Brain pericyte (primary cell): ENCODE measurements at regions not wholly inside any gene's neighbourhood (a gene's known extent, or its start where the extent isn't known, plus 50 kb on each side); places are given as distances from the start of the nearest gene placed in this dataset.
"Not testable (repeated sequence)": the region's sequence is repeated elsewhere in the genome, so short reads cannot be mapped to it uniquely, and the experiment has no call there.

Experiments used
- DNase-seq: peaks from one replicate; pipeline ENCODE4 v3.0.0-alpha.2; 2012; ENCODE audit warnings: low read depth, low spot score

GRCh38 chr1:189941922-189942321, 535.7 kb downstream of the BRINP3 start:
- DNase-seq, result no peak

- DNase-seq, result no peak
Measured at GRCh38 chr1:189958756-189959155, 518.9 kb downstream of the BRINP3 start.

- DNase-seq, result no peak
Measured at GRCh38 chr1:189960769-189961168, 516.9 kb downstream of the BRINP3 start.

- no peak for DNase-seq
Measured at GRCh38 chr1:189962181-189962580, 515.5 kb downstream of the BRINP3 start.

GRCh38 chr1:189970331-189971230, 507.1 kb downstream of the BRINP3 start:
- DNase-seq, result no peak

GRCh38 chr1:189971656-189972055, 506.0 kb downstream of the BRINP3 start:
- no peak for DNase-seq

- DNase-seq, result no peak
Measured at GRCh38 chr1:189977184-189977583, 500.5 kb downstream of the BRINP3 start.

GRCh38 chr1:189983166-189983890, 494.3 kb downstream of the BRINP3 start:
- no peak for DNase-seq

GRCh38 chr1:189986516-189986915, 491.1 kb downstream of the BRINP3 start:
- no peak for DNase-seq

- DNase-seq, result no peak
Measured at GRCh38 chr1:189987509-189987908, 490.2 kb downstream of the BRINP3 start.

- no peak for DNase-seq
Measured at GRCh38 chr1:189992856-189993255, 484.8 kb downstream of the BRINP3 start.

GRCh38 chr1:190000365-190000872, 477.2 kb downstream of the BRINP3 start:
- no peak for DNase-seq

- no peak for DNase-seq
Measured at GRCh38 chr1:190001187-190001586, 476.5 kb downstream of the BRINP3 start.

GRCh38 chr1:190003376-190003775, 474.3 kb downstream of the BRINP3 start:
- DNase-seq, result no peak

- no peak for DNase-seq
Measured at GRCh38 chr1:190011585-190011984, 466.1 kb downstream of the BRINP3 start.

GRCh38 chr1:190019151-190019550, 458.5 kb downstream of the BRINP3 start:
- DNase-seq, result not testable (repeated sequence)

- DNase-seq, result no peak
Measured at GRCh38 chr1:190019717-190020116, 457.9 kb downstream of the BRINP3 start.

GRCh38 chr1:190022709-190023108, 455.0 kb downstream of the BRINP3 start:
- DNase-seq, result no peak

- no peak for DNase-seq
Measured at GRCh38 chr1:190029441-190029840, 448.2 kb downstream of the BRINP3 start.

GRCh38 chr1:190043655-190044054, 434.0 kb downstream of the BRINP3 start:
- DNase-seq, result no peak

- no peak for DNase-seq
Measured at GRCh38 chr1:190046231-190046630, 431.4 kb downstream of the BRINP3 start.
